ENCODE measurements at regions not wholly inside any gene's neighbourhood (a gene's known extent, or its start where the extent isn't known, plus 50 kb on each side); places are given as distances from the start of the nearest gene placed in this dataset.

DNA sequence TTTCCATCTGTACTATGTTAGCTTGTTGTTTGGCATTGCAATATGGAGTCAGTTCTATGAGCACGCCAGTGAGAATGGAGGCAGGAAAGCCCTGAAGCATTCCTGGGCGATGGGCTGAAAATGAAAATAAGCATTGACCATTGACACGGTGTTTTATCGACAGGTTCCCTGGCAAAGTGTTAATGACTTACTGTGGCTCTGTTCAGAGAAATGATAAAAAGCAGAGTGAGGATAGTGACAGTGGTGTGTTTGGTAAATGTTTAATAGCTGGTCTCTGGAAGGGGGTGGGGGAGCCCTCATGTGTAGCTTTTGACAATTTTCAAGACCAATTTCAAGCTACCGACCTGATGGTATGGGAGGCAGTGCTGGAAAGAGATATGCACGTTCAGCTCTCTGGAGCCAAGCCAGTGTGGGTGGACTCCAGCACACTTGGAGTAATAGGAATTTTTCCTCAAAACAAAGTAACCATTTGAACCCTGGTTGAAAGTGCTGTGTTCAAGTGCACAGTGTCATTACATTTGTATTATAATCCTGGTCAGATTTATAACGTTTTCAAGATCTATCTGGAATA is 341.7 kb upstream of the ROBO2 start:
- TF ChIP-seq CTCF (IDR thresholded peaks at IDR 0.05) = no peak
- TF ChIP-seq EZH2 (IDR thresholded peaks at IDR 0.05) = no peak
